Progenitor cell of endocrine pancreas (in vitro differentiated cells): ENCODE measurements at regions not wholly inside any gene's neighbourhood (a gene's known extent, or its start where the extent isn't known, plus 50 kb on each side); places are given as distances from the start of the nearest gene placed in this dataset.

Source experiments
- DNase-seq: peaks from one replicate; pipeline ENCODE4 v3.0.0; 2021; ENCODE audit warnings: low spot score; ENCODE audit not compliant: unreplicated experiment
- H3K27ac Mint-ChIP-seq: 2 replicates; pipeline ENCODE4 v1.8.0; 2021; ENCODE audit warnings: mild to moderate bottlenecking, moderate library complexity, mixed read lengths
- H3K27me3 Mint-ChIP-seq: 2 replicates; pipeline ENCODE4 v1.8.0; 2021; ENCODE audit warnings: mixed read lengths
- H3K36me3 Mint-ChIP-seq: 2 replicates; pipeline ENCODE4 v1.8.0; 2022; ENCODE audit warnings: mixed read lengths; ENCODE audit not compliant: insufficient read depth
- H3K4me1 Mint-ChIP-seq: 2 replicates; pipeline ENCODE4 v1.8.0; 2021; ENCODE audit warnings: low read depth, mixed read lengths
- H3K4me3 Mint-ChIP-seq: 2 replicates; pipeline ENCODE4 v1.8.0; 2021; ENCODE audit warnings: low read depth, mild to moderate bottlenecking, moderate library complexity, mixed read lengths
- H3K9me3 Mint-ChIP-seq: 2 replicates; pipeline ENCODE4 v1.8.0; 2021; ENCODE audit warnings: low read depth, mixed read lengths
- CTCF ChIP-seq: fragments of 200-600 bp; sonication (generic); IDR thresholded peaks from one replicate; pipeline ENCODE4 v1.5.0; 2021; ENCODE audit warnings: antibody characterized with exemption, mild to moderate bottlenecking; ENCODE audit not compliant: unreplicated experiment

DNA sequence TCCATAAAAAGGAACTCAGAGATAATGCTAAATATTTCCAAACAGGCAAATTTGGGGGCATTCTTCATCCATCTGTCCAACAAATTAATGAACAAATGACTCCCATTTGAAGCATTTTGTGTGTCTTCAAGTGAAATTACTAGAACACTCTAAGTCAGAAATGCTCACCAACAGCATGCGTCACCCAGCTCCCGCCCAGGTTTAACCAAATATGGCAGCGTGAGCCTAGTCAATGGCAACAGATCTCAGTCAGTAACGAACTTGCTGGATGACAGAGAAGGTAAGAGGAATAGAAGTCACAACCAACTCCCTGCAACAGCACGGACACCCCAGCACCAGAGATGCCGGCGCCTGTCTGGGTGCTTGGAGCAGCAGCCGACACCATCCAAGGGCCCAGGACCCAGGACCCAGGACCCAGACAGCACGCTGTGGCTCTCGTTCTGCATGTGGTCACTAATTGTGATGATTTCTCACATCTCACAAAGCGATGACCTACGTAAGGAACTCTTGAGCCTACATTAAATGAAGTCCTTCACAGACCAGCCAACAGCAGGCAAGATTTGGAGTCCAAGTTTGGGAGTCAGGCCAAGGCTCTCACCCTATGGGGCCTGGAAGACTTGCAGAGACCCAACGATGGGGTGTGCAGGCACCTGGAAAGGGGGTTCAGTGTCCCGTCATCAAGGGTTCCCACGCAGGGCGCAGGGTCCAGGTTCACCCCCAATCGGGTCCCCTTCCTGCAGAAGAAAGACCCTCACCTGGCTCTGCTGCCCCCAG, 556.9 kb downstream of the BRD1 start:
- Mint-ChIP-seq H3K9me3 (no peaks in the 10 kb centered on the region), H3K36me3 (no peaks in the 10 kb centered on the region), H3K4me3 (no peak overlapping the region), H3K27me3 (peaks cover 33% of the 10 kb centered on the region), H3K27ac (no peak overlapping the region), H3K4me1 (peaks cover 4% of the 10 kb centered on the region)
- TF ChIP-seq CTCF = no peak
- no peak for DNase-seq

DNA sequence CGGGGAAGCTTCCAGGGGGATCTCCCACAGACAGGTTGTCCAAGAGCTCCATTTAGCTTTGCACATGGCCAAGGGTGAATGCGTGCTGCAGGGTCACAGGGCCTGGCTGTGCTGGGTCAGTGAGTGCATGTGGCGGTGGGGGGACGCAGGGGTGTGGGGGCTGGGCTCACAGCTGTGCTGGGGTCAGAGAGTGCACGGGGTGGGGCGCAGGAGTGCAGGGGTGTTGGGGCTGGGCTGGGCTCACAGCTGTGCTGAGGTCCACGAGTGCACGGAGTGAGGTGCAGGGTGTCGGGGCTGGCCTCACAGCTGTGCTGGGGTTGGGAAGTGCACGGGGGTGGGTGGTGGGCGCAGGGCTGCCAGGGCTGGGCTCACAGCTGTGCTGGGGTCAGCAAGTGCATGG, 557.7 kb downstream of the BRD1 start:
- peaks cover 4% of the 10 kb centered on the region for H3K4me1 Mint-ChIP-seq
- H3K27ac Mint-ChIP-seq = peak overlapping the region; percentile 67
- H3K27me3 Mint-ChIP-seq = peaks cover 36% of the 10 kb centered on the region
- no peaks in the 10 kb centered on the region for H3K9me3 Mint-ChIP-seq
- DNase-seq = no peak
- TF ChIP-seq CTCF = no peak
- H3K4me3 Mint-ChIP-seq = no peak overlapping the region
- no peaks in the 10 kb centered on the region for H3K36me3 Mint-ChIP-seq

GRCh38 chr22:49269371-49269770, 558.3 kb downstream of the BRD1 start:
- no peaks in the 10 kb centered on the region for H3K36me3 Mint-ChIP-seq
- H3K9me3 Mint-ChIP-seq = no peaks in the 10 kb centered on the region
- H3K27ac Mint-ChIP-seq = no peak overlapping the region
- no peak for TF ChIP-seq CTCF
- peaks cover 4% of the 10 kb centered on the region for H3K4me1 Mint-ChIP-seq
- no peak for DNase-seq
- no peak overlapping the region for H3K4me3 Mint-ChIP-seq
- H3K27me3 Mint-ChIP-seq = peaks cover 39% of the 10 kb centered on the region

DNA sequence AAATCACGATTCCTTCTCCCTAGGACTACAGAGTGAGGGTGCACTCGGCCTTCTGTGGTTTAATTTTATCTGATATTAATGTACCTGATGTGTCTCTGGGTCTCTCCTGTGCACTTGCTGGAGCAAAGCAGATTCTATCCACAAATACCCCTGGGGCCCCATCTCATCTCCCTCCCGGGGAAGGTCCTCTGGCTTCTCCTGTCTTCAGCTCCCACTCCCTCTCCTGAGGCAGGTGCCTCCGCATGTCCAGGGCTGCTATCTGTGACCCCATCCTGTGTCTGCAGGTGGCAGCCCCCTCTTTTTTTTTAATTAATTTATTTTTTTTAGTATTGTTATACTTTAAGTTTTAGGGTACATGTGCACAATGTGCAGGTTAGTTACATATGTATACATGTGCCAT, 558.7 kb downstream of the BRD1 start:
- H3K27ac Mint-ChIP-seq = no peak overlapping the region
- no peak for TF ChIP-seq CTCF
- no peaks in the 10 kb centered on the region for H3K36me3 Mint-ChIP-seq
- no peaks in the 10 kb centered on the region for H3K9me3 Mint-ChIP-seq
- no peak for DNase-seq
- no peak overlapping the region for H3K4me3 Mint-ChIP-seq
- H3K4me1 Mint-ChIP-seq = peaks cover 4% of the 10 kb centered on the region
- H3K27me3 Mint-ChIP-seq = peaks cover 40% of the 10 kb centered on the region

DNA sequence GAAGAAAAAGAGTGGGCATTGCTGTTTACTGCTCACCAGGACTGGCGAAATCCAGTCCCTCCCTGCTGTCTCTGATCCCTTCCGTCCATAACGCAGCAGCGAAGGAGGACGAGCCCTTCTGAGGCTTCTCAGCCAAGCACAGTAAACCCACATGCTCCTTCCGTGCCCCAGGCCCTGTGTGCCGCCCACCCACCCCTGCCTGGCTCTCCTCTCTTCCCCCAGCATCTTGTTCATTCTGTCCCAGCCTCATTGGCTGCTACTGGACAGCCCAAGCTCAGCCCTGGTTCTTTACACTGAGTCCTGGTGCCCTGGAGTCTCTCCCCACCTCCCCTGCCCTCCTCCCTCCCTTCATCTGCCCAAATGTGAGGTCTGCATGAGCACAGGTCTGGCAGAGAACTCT, 559.7 kb downstream of the BRD1 start:
- no peak for TF ChIP-seq CTCF
- Mint-ChIP-seq H3K27me3 (peaks cover 40% of the 10 kb centered on the region), H3K27ac (no peak overlapping the region), H3K4me3 (no peak overlapping the region), H3K9me3 (no peaks in the 10 kb centered on the region), H3K36me3 (no peaks in the 10 kb centered on the region), H3K4me1 (peaks cover 4% of the 10 kb centered on the region)
- DNase-seq = no peak
